HG03520 (cell line): ENCODE measurements at regions not wholly inside any gene's neighbourhood (a gene's known extent, or its start where the extent isn't known, plus 50 kb on each side); places are given as distances from the start of the nearest gene placed in this dataset.
"Not testable (repeated sequence)": the region's sequence is repeated elsewhere in the genome, so short reads cannot be mapped to it uniquely, and the experiment has no call there.

Source experiments
- ATAC-seq: cut with Tn5 transposase; IDR thresholded peaks from one replicate; pipeline ENCODE4 v1.9.1; 2021; ENCODE audit warnings: mild to moderate bottlenecking, moderate library complexity; ENCODE audit not compliant: unreplicated experiment

DNA sequence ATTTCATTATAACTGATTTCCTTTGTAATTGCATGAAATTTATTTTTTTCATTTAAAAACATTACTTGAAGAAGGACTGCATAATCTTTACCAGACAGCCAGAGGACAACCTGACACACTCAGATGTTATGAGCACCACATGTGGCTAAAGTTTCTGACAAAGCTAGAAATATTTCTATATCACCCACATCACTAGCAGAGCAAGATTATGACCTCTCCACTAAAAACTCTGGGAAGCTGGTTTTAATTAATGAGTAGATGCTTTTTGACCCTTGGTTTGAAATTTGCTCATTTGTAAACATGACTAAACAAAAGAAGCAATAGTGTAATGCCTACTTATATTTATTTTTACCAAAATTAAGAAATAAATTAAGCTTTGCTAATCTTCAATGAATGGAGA is 661.5 kb upstream of the EPHA5 start:
- ATAC-seq = no peak

DNA sequence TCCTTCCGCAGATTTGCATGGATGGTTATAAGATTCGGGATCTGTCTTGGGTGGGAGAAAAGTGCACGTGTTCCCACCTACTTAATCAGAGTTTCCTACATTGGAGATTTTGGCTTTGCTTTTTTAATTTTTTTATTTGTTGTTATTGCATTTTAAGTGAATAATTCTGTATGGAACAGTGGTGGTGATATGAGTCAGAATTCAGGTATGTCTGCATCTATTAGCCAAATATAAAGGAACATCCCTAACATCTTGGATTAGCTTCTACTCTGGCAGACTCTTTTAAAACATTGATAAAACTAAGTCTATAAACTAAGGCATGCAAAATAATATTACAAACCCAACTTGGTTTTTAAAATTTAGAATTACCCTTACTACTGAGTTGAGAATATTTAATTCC is 659.8 kb upstream of the EPHA5 start:
- no peak for ATAC-seq

DNA sequence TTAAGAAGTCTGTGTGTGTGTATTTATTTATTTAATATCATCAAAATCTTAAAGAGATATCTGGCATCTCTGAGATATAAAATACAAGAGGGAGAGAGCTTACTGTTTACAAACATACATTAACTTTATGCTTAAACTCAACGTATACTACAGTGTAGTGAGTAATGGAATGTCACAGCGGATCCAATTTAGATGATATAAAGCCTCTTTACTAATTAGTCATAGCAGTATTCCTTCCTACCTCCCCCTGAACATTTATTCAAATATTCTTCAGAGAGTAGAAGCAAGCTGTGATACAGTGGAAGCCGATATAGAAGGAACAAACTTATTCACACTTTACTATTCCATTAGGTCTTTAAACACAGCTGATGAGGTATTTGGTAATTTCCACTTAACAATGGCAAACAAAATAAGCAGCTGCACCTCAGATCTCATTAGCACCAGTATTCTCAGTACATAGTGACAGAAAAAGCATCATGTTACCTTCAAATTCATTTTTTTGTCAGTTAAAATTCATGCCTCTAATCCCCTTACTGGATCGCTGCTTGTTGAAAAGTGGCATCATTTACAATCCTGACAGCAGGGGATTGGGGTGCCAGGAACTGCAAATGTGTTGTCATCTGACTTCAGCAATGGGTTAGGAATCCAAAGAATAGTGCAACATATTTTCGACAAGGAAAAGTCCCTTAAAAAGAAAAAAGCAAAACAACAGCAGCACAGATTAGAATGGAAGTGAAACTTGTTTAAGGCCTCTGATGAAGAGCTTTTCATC is 658.7 kb upstream of the EPHA5 start:
- no peak for ATAC-seq

DNA sequence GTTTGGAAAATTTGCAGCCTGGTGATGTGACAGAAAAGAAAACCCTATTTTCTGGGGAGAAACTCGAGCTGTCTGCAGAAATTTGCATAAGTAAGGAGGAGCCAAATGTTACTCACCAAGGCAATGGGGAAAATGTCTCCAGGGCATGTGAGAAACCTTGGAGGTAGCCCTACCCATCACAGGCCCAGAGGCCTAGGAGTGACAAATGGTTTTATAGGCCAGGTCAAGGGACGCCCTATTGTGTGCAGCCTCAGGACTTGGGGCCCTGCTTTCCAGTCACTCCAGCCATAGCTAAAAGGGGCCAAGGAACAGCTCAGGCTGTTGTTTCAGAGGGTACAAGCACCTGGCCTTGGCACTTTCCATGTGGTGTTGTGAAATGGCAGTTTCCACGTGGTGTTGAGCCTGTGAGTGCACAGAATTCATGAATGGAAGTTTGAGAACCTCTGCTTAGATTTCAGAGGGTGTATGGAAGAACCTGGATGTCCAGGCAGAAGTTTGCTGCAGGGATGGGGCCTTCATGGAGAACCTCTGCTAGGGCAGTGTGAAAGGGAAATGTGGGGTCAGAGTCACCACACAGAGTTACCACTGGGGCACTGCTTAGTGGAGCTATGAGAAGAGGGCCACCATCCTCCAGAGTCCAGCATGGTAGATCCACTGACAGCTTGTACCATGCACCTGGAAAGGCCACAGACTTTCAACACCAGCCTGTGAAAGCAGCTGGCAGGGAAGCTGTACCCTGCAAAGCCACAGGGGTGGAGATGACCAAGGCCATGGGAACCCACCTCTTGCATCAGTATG is 637.6 kb upstream of the EPHA5 start:
- no peak for ATAC-seq

DNA sequence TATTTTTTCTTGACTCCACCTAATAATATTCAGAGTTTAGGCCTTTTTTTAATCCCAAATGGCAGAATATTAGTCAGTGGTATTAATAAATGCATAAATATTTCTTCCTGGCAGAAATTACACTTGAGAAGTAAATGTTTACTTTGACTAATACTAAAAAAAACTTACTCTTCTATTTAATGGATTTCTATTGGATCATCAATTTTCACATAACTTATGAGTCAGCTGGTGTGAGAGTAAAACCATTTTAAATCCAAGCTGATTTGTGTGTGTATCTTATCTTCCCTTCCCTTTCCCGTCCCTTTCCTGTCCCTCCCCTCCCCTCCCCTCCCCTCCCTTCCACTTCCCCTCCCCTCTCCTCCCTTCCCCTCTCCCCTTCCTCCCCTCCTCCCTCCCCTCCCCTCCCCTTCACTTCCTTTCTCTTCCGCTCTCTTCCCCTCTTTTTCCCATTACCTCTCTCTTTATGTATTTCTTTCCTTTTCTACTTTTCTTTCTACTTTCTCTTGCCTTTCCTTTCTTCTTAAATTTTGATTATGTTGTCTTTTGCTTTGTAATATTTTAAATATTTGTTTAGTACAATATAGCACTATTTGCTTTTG is 630.1 kb upstream of the EPHA5 start:
- no peak for ATAC-seq

DNA sequence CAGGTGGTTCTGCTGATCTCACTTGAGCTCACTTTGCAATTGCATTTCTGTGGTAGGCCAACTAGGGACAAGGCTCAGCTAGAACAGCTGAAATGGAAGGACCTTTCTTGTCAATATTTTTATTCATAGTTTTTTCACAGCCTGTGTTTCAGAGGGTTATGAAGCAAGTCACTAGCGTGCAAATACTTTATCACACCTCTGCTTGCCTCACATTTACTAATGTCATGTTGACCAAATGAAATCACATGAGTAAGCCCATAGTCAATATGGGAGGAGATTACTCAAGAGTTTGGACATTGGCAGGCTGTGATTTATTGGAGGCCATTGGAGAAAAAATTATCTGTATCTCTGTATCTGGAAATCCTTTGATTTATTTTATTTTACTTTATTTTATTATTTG is 628.3 kb upstream of the EPHA5 start:
- no peak for ATAC-seq

DNA sequence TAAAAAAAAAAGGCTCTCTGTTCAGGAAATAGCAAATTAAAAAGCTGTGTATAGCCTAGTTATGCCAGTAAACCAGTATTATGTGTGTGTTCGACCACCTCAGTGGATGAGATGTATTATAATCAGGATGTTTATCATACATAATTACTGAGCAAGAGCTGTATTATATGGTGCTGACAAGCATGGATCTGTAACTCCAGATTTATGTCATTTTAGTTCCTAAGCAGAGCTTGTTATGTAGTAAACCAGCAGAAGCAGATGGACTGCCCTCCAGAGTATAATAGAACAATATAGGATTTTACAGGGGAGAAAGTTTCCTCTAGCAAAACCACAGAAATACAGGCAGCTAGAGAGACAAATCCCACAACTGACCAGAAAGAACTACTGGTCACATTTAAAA is 627.4 kb upstream of the EPHA5 start:
- ATAC-seq = no peak

DNA sequence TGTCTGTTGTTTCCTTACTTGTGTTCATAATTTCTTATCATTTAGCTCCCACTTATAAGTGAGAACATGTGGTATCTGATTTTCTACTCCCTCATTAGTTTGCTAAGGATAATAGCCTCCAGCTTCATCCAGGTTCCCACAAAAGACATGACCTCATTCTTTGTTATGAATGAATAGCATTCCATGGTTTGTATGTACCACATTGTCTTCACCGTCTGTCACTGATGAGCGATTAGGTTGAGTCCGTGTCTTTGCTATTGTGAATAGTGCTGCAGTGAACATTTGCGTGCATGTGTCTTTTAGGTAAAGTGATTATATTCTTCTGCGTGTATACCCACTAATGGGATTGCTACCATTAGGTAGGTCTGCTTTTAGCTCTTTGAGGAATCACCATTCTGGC is 624.3 kb upstream of the EPHA5 start:
- ATAC-seq = no peak

DNA sequence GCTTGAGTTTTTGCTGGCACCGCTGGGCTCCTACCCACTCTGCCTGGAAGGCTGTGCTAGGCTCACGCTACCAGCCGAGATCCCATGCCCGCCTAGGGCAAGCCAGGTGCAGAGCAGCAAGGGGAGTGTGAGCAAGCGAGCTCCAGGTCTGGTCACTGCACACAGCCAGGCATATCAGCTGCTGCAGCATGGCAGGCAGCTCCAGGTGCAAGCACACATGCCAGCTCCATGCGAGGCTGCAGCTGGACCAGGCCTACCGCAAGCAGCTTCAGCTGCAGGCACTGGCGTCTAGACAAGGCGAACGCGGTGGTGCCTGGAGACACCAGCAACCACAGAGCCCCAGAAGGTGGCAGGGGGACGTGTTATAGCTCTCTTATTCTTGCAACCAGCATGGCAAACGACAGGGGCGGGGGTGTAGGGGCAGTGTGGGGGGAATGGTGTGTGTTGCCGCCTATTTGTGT is 614.7 kb upstream of the EPHA5 start:
- no peak for ATAC-seq

DNA sequence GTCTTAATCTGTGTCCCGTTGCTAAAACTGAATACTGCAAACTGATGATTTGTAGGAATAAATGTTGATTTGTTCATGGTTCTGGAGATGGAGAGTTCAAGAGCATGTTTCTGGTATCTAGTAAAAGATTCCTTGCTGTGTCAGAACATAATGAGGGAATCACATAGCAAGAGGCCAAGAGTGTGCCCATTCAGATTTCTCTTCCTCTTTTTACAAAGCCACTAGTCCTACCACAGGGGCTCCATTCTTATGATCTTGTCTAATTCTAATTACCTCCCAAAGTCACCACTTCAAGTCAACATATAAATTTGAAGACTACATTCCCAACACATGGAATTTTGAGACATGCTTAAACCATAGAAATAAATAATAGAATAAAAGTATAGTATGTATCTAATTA is 608.8 kb upstream of the EPHA5 start:
- no peak for ATAC-seq

DNA sequence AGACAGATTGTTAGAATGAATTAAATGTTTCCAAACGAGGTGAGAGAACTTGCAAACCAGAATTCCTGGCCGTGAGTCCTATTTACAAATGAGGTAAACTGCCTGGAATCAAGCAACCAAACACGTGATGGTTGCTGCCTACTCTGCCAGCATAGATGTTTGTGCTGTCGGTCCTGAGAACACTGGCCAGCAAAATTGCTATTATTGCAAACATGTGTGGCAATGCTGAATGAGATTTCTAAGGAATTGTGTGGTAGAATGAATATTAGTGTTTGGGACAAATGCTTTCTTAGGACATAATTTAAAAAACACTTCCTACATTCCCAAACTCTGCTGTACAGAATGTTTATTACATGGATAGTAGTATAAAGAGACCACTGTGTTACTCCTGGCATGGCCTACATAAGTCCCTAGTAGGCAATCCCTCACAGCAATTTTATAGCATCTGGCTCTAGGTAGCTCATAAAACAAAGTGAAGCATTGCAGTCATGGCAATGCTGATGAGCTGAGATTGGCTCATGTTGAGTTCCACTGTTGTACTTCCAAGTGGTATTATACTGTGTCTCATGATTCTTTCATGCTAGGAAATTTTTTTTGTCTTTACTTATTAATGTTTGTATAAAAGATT is 605.2 kb upstream of the EPHA5 start:
- ATAC-seq = no peak

DNA sequence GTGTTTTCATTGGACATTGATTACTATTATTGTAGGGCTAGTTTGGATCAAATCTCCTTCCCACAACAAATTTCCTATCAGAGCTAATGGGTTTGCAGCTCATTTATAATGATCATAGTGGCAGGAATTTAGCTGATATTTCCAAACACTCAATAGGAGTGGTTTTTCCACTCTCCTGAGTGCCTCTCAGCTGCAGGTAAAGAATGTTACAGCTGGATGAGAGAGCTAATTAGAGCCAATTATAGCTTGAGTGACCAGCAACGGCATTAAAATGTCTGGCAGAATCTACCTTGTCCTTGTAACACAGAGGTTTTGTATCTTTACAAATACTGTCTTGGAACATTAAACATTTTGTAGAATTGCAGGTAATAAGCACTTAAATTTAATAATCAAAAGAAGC is 602.8 kb upstream of the EPHA5 start:
- no peak for ATAC-seq

DNA sequence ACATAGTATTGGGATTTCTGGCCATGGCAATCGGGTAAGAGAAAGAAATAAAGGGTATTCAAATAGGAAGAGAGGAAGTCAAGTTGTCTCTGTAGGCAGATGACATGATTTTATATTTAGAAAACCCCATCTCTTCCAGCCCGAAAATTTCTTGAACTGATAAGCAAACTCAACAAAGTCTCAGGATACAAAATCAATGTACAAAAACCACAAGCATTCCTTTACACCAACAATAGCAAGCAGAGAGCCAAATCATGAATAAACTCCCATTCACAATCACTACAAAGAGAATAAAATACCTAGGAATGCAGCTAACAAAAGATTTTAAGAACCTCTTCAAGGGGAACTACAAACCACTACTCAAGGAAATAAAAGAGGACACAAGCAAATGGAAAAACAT is 600.1 kb upstream of the EPHA5 start:
- not testable (repeated sequence) for ATAC-seq

DNA sequence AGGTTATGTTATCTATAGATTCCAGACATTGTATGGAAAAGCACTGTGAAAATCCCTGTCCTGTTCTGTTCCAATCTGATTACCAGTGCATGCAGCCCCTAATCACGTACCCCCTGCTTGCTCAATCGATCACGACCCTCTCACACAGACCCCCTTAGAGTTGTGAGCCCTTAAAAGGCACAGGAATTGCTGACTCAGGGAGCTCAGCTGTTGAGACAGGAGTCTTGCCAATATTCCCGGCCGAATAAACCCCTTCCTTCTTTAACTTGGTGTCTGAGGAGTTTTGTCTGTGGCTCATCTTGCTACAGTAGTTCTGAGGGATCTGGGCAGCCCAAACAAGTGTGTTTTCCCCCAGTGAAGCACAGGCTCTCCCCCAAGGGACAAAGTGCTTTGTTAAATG is 596.3 kb upstream of the EPHA5 start:
- ATAC-seq = not testable (repeated sequence)

DNA sequence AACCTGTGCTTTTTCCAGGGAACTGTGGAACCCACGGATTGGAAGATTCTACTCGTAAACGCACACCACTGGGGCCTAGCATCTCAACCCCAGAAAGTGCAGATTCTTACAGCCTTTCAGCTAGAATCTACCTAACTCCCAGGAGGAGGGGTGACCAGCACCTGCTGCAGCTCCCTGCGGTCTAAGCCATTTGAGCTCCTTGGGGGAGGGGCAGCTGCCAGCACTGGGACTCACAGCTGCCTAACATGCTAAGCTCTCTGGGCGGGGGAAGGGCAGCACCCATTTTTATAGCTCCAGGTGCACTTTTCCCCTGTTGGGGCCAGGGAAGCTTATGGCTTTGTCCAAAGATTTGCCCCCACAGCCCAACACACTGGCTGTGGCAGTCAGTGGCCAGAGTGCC is 595.7 kb upstream of the EPHA5 start:
- no peak for ATAC-seq

DNA sequence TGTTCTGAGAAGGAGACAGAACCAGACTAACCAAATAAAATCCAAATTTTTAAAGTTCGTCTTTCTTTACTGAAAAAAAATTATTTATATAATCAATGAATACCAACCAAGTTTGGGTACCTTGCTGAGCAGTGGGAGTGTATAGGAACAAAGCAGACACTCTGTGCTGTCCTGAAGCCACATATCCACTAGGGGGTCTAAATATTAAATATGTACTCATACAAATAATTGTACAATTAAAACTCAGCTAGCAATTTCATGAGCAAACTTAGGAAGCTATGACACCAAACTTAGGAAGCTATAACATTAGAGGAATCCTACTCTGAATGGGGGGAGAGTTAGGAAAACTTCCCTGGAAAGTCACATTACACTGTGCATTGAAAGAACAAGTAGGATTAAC is 582.0 kb upstream of the EPHA5 start:
- ATAC-seq = no peak

DNA sequence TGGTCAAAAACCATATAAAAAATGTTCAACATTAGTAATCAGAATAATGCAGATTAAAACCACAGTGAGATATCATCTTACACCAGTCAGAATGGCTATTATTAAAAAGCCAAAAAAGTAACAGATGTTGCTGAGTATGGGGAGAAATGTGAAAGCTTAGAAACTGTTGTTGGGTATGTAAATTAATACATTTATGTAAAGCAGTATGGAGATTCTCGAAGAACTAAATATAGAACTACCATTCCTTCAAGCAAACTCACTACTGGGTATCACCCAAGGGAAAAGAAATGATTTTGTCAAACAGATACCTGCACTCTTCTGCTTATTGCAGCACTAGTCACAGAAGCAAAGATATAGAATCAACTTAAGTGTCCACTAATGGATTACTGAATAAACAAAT is 576.4 kb upstream of the EPHA5 start:
- ATAC-seq = no peak

DNA sequence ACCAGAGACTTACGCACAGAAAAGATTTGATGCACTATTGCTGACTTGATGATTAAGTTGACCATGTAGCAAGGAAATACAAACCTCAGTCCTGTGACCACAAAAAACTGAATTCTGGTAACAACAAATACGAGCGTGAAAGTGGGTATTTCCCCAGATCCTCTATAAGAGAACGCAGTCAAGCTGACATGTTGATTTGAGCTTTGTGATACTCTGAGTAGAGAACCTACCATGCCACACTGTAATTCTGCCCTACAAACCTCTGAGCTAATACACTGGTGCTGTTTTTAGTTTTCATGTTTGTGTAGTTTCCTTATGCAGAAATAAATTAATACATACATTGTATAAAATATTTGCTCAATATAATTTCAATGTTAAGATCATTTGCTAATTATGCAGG is 565.6 kb upstream of the EPHA5 start:
- no peak for ATAC-seq

DNA sequence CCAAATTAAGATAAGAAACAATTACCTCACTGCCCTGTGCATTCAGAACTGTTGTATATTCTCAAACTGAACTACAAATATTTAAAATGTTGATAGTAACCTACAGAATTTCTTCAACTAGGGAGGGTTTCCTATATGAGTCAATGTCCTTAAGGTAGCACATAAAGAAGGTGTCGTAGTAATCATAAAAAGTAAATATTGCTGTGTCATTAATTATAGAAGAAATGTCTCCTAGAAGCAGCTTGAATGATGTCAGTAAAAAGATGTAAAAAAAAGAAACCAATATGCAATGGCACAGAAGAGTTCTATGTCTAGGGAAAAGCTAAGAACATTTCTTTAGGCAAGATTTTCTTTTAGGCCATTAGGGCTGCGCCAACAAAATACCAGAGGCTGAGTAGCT is 559.6 kb upstream of the EPHA5 start:
- no peak for ATAC-seq

DNA sequence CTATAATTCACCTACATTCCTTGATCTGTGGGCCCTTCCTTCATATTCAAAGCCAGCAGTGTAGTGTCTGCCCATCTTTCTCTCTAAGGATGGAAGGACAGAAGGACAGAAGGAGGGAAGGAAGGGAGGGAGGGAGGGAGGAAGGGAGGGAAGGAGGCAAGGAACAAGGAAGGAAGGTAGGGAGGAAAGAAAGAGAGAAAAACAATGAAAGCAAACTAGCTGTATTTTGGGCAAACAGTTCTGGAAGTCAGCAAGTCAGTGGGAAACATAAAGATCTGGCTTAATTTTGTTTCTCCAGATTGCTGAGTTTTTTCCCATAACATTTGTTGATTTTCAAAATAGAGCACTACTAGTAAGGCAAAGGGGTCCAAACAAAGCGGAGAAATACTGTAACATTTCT is 555.2 kb upstream of the EPHA5 start:
- ATAC-seq = no peak

DNA sequence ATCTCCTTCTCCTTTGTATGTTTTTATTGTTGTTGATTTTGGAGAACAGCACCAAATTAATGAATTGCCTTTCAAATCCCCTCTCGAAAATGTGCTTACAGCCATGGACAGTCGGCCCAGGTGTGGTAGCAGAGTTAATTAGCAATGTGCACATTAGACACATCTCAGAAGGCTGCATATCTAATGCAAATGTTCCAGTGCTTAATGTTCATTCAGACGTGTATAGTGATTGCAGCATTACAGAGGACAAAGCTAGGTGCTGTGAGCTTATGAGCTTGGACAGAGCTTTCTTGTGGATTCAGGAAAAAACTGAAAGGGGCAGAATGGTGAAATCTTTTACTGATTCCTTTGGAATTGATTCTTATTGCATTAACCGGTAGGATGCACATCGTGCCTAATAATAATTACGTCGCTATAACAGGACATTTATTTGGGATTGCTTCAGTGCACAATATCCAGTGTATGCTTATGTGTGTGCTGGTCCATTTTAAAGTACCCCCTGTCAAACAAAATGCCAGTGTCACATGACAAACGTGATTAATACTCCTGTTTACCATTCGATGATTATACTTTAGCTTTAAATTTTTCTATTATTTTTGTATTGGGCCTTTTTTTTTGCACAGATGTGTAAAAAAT is 552.9 kb upstream of the EPHA5 start:
- ATAC-seq = no peak
